WTC11 (cell line): ENCODE measurements at regions not wholly inside any gene's neighbourhood (a gene's known extent, or its start where the extent isn't known, plus 50 kb on each side); places are given as distances from the start of the nearest gene placed in this dataset.

Experiments
- CREB1 ChIP-seq: sonication (generic); formaldehyde crosslinking; IDR thresholded peaks from 2 replicates; pipeline ENCODE4 v1.8.0; 2023; ENCODE audit warnings: mild to moderate bottlenecking, missing genetic modification reagents
- CTCF ChIP-seq: fragments of 200-600 bp; IDR thresholded peaks from 2 replicates; pipeline ENCODE4 v1.8.0; 2022; ENCODE audit warnings: antibody characterized with exemption
- ELF4 ChIP-seq: sonication (generic); formaldehyde crosslinking; IDR thresholded peaks from 2 replicates; pipeline ENCODE4 v1.8.1; 2022; ENCODE audit warnings: low read depth, mild to moderate bottlenecking, moderate library complexity, missing genetic modification reagents
- ETV6 ChIP-seq: sonication (generic); formaldehyde crosslinking; IDR thresholded peaks from 2 replicates; pipeline ENCODE4 v1.8.1; 2022; ENCODE audit warnings: mild to moderate bottlenecking, missing genetic modification reagents
- HMGXB4 ChIP-seq: sonication (generic); formaldehyde crosslinking; IDR thresholded peaks from 2 replicates; pipeline ENCODE4 v1.8.1; 2023; ENCODE audit warnings: mild to moderate bottlenecking, moderate library complexity, missing genetic modification reagents
- JUN ChIP-seq: sonication (generic); formaldehyde crosslinking; IDR thresholded peaks from 2 replicates; pipeline ENCODE4 v1.8.0; 2023; ENCODE audit warnings: mild to moderate bottlenecking, missing genetic modification reagents
- MXD4 ChIP-seq: fragments of 250-450 bp; sonication (Bioruptor Pico); IDR thresholded peaks from 2 replicates; pipeline ENCODE4 v1.8.0; 2021; ENCODE audit warnings: mild to moderate bottlenecking, moderate library complexity, borderline replicate concordance
- NFYB ChIP-seq: sonication (generic); formaldehyde crosslinking; conservative IDR thresholded peaks from 2 replicates; pipeline ENCODE4 v1.8.0; 2022; ENCODE audit warnings: low read depth, missing genetic modification reagents
- NR1H2 ChIP-seq: sonication (generic); formaldehyde crosslinking; IDR thresholded peaks from 2 replicates; pipeline ENCODE4 v1.9.0; 2021; ENCODE audit warnings: mild to moderate bottlenecking, moderate library complexity, missing genetic modification reagents
- RELA ChIP-seq: sonication (generic); formaldehyde crosslinking; IDR thresholded peaks from 2 replicates; pipeline ENCODE4 v1.8.1; 2022; ENCODE audit warnings: missing genetic modification reagents, mild to moderate bottlenecking, borderline replicate concordance
- SP1 ChIP-seq: sonication (generic); formaldehyde crosslinking; conservative IDR thresholded peaks from 2 replicates; pipeline ENCODE4 v1.8.1; 2022; ENCODE audit warnings: missing genetic modification reagents
- USF1 ChIP-seq: sonication (generic); formaldehyde crosslinking; IDR thresholded peaks from 2 replicates; pipeline ENCODE4 v1.8.0; 2022; ENCODE audit warnings: mild to moderate bottlenecking, missing genetic modification reagents
- ZNF263 ChIP-seq: sonication (generic); formaldehyde crosslinking; IDR thresholded peaks from 2 replicates; pipeline ENCODE4 v1.8.1; 2022; ENCODE audit warnings: low read depth, mild to moderate bottlenecking, moderate library complexity, missing genetic modification reagents

- no peak for TF ChIP-seq CTCF
- TF ChIP-seq RELA (CRISPR knock-in tag): no peak
- no peak for TF ChIP-seq NFYB (CRISPR knock-in tag)
- TF ChIP-seq USF1 (CRISPR knock-in tag): no peak
- no peak for TF ChIP-seq HMGXB4 (CRISPR knock-in tag)
- no peak for TF ChIP-seq CREB1 (CRISPR knock-in tag)
- no peak for TF ChIP-seq JUN (CRISPR knock-in tag)
- TF ChIP-seq ETV6 (CRISPR knock-in tag): no peak
- TF ChIP-seq ZNF263 (CRISPR knock-in tag): no peak
- no peak for TF ChIP-seq SP1
- TF ChIP-seq NR1H2: no peak
- TF ChIP-seq ELF4 (CRISPR knock-in tag): no peak
- TF ChIP-seq MXD4 (CRISPR knock-in tag): no peak
Measured at GRCh38 chr10:120989996-120990598, 138.9 kb downstream of the WDR11 start.
